Hypothalamus (tissue), 51 donors: ENCODE measurements at regions not wholly inside any gene's neighbourhood (a gene's known extent, or its start where the extent isn't known, plus 50 kb on each side); places are given as distances from the start of the nearest gene placed in this dataset.

Source experiments
- DNase-seq, 51 donors: peaks; one replicate each; lab custom pipeline; 2025; lab: John Stamatoyannopoulos, UW

DNA sequence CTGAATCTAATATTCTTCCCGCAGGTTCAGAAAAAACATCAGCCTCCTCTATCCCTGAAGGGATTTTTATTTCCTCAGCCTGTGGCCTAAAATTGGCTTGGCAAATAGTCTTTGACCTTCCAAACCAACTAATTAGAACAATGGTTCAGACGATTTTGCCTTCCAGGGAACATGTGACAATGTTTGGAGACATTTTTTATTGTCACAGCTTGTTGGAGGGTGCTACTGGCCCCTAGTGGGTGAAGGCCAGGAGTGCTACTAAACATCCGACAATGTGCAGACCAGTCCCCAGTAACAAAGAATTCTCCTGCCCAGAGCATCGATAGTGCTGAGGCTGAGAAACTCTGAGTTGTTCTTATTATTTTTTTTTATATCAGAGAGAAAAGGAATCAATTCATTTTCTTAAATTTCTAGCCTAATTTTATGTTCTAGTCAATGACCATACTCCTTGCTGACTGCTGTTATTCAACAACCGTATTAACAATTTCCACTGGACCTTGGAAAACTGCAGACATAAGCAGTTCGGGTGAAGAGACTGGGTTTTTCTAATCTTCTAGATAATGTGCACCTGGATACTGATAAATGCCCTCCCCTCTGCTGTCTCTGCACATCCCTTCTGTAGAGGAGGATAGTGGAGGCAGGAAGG lies 280.7 kb downstream of the LMX1A start:
- DNase-seq: peak in 2 of 51 donors; percentile 2

DNA sequence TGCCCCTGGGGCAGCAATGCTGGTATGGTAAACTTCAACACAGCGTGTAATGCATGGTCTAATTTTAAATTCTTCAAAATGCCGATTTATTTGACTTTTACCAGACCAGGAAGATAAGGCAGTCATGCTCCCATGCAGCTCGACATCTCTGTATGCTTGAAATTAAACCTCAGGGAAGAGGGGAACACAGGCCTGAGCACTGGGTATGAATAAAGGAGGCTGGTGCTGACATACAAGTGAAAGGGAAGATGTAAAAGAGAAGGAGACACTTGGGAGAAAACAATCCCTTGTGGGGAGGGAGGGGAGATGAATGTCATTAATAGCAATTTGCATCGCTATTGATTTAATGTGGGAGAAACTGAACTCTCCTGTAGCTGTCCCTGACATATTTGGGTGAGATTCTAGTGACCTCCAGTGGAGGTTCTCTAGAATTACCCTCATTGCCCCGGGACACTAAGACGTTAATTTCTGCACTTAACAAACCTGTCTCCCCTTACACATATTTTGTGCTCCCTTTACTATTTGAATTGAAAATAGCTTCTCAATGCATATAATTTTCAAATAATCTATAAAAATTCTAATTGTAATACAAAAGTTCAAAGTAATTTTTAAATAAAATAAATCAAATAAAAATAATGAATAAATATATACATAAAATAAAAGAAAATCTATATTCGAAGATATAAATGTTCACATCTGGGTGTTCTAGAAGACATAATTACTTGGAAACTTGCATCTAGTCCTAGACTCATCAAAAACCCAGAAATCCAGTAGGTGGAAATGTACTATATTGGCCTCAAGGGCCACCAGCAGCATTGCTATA lies 283.1 kb downstream of the LMX1A start:
- DNase-seq: peak in 9 of 51 donors; percentile 4 to 77 (median 23)

DNA sequence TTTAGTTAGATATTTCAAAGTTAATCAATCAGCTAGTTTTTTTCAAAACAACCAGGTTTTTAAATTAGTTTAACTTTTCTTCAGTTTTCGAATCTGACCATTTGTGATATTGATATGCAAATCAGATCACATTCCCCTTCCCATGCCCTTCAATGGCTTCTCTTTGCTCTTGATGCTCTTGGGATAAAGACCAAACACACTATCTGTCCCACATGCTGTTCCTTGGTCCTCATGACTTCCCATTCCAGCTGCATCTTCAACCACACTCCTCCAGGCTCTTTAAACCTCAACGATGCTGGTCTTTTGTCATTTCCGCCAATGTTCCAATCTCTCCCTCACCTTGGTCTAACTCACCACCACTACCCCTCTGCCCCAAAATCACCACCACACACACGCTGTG lies 285.8 kb downstream of the LMX1A start:
- peak in 1 of 51 donors; percentile 14 for DNase-seq

DNA sequence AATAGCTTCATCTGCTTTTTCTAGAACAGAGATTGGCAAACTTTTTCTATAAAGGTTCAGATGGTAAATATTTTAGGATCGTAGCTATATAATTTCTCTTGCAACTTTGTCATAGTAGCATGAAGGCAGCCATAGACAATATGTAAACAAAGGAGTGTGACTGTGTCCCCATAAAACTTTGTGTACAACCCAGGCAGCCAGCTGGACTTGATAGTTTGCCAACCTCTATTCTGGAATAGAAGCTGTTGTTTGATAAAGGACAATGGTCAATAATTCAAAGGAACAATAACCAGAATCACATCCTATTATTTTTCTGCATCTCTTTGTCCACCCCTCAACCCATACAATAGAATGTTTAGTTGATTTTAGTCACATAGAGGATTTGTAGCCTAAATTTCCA lies 286.7 kb downstream of the LMX1A start:
- peak in 23 of 51 donors; percentile 1 to 87 (median 20) for DNase-seq

DNA sequence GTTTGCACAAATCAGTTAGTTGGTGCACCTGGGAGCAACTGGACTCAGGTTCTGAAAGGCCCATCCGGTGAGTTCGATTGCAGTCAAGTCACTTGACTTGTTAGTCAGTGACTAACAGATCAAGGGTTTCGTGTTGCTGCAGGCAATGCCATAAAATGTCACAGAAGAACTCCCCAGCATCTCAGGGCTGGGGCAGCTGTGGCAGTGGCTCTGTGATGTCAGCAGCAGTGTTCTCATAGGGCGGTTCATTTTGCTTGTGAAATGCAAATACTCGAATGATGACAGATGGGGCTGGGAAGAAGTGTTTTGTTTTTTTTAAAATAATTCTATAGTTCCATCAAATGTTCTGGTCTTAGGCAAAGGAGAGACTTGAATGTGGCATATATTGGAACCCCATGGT lies 287.8 kb downstream of the LMX1A start:
- peak in 30 of 51 donors; percentile 1 to 78 (median 26) for DNase-seq

DNA sequence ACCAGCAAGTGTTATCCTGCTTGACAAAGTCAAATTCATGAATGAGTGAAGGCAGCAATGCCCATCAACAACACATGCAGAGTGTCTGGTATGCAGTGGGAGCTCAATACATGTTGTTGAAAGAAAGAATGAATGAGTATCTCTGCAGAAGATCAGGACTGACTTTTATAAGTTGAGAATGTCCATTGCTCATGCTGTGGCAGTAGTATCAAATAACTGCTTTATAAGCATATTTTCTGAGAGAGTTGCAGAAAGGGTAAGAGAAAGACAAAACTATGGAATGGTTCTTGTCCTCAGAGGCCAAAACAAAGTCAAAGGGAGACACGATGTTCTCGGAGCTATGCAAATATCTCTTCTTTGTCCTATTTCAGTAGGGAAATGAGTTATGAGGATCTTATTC lies 288.7 kb downstream of the LMX1A start:
- DNase-seq: no peak

DNA sequence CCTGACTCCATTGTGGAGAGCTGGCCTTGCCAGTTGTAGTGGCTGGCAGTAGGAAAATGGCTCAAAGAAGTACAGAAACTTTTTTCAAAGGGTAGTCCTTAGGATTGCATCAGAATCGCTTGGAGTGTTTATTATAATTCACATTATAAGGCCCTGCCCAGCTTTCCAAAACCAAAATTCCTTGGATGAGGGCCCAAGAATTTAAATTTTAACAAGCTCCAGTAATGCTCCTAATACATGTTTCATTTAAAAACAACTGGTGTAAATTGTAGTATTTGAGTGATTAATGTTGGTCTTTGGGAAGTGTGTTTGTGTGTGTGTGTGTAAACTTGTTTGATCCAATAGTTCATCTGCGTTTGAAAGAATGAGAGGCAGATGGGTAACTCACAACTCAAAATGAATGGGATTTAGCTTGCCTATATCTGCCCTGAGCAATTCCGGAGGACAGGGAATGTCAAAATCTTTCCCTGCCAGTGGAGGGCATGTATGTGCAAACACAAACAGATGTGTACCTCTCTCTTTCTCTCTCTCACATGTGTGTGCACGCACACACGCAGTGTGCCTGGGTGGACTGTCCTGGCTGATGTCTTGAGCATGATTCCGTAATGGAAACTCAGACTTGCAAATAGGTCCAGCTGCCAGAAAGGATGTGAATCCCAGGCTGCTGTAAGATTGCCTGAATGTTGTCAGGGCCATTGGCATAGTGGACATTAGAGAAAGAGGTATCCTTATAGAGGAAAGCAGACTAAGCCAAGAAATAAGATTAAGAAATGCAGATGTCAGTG lies 293.1 kb downstream of the LMX1A start:
- no peak for DNase-seq

DNA sequence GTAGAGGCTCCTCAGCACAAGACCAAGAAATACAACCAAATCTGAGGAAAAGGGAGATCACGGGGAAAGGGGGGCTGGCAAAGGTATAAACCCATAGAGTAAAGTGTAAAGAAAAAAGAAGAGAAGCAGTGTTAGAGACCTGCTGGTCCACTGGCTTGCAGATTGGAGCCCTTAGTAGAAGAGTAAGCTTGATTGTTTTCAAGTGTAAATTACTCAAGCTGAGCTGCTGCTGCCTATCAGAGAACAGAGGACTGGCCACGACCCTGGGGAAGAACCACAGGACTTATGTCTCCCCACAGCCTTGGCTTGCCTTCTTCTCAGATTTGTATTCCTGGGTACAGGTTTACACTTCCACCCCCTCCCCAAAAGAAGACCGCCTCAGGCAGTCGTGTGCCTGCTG lies 294.2 kb downstream of the LMX1A start:
- DNase-seq: no peak

DNA sequence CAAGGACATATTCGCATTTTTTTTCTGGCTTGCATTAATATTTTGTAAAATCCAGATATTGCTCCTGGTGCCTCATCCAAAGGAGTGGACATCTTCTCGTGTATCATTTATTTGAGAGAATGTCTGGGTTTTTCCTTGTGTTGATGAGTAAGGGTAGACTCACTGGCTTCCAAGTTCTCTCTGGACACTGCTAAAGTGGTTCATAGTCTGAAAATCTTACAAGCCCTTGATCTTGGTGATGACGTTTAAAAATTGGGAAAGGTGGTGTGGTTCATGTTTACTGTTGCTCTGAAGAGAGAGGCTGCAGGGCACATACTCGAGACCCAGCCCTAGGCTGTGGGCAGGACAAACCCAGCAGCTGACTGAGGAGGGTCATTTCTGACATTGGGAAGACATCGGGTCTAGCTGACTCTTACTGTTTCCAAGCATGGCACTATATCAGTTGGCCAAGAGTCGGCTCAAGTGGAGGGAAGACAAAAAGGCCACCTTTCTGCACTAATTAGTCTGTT lies 296.2 kb downstream of the LMX1A start:
- DNase-seq: no peak

DNA sequence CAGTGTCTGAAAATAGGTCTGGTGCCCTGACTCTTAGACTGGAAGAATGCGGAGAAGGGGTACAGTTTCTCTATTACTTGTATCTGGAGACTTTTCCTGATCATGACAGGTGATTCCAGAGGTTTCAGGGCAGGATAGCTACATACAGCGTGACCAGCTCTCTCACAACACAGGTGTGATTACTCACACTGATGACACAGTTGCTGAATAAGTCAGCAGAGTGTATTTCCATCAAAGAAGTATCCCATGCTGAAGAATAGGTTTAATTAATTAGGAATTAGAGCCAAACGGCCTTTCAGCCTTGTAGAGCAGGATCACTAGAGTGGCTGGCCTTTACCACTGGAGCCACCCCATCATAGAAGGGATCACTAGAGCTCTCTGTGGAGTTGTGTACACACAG lies 298.6 kb downstream of the LMX1A start:
- no peak for DNase-seq

DNA sequence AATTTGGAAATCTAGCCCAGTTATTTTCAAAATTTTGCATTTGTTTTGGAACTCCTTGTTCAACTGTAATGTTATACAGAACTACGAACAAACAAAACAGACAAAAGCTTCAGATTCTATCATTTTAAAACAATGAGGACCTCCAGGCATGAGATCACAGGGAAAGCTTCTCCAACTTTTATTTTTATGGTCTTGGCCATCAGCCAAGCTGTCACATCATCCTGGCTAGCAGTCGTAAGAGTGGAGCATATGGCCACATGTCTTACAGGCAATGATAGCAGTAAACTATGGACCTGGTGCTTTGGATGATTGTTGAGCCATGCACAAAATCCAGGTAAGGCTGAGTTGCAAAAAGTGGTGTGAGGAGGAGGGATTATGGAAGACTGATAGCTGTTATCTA lies 299.6 kb downstream of the LMX1A start:
- no peak for DNase-seq

DNA sequence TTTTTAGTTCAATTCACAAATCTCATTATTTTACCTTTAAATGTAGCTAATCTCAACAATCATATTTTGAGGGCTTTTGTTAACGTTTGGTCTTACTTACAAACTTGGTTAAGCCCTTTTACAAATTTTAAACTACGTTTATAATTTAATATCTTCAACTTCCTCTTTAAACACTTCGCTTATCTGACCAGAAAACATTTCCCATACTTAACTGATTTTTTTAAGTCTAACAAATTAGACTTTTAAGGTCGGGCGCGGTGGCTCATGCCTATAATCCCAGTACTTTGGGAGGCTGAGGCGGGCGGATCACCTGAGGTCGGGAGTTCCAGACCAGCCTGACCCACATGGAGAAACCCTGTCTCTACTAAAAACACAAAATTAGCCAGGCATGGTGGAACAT lies 300.9 kb downstream of the LMX1A start:
- no peak for DNase-seq

DNA sequence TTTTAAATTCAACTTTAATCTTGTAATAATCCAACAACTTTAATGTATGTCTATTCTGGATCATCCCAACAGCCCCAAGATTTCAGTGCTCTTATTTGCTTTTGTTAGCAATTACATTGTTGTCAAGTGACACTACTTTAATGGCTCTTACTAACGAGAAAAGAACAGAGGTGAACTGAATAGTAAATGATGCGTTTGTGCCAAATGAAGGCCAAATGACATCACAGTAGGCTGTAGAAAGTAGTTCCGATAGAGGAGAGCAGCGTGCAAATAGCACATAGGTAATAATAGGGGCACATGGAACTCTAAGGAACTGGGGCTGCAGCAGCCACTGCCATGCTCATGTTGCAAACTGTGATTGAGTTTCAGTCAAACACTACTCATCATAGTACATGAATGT lies 301.9 kb downstream of the LMX1A start:
- no peak for DNase-seq

DNA sequence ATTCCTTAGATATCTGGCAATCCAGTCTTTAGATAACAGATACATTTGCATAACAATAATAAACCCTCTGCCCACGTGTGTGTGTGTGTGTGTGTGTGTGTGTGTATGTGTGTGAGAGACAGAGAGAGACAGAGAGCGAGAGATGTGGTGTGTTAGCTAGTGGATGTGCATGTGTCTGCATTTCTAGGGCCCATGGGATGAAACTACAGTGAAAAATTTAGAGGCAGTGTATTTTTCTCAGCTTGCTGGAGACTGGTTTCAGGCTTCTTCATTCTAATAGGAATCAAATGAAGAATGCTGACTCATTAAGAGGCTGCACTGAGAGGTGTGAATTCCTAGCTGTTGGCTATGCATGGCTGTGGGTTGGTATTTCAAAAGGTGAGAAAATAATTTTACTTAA lies 303.2 kb downstream of the LMX1A start:
- no peak for DNase-seq

DNA sequence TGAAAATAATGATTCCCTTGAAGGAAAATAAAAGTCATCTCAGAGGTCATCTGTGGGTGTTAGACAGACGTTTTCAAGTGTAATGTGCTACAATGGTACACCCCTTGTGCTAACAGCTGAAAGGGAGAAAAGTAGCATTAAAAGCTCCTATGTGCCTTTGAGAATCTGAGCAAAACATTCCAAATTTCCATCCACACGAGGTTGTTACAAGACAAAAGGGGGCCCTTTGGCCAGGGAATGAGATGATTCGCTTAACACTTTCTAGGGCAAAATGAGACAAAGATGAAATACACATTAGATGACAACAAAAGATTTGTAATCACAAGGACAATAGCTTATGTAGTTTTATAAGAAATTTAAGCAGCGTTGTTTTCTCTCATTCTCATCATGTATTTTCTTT lies 303.6 kb downstream of the LMX1A start:
- DNase-seq: no peak

DNA sequence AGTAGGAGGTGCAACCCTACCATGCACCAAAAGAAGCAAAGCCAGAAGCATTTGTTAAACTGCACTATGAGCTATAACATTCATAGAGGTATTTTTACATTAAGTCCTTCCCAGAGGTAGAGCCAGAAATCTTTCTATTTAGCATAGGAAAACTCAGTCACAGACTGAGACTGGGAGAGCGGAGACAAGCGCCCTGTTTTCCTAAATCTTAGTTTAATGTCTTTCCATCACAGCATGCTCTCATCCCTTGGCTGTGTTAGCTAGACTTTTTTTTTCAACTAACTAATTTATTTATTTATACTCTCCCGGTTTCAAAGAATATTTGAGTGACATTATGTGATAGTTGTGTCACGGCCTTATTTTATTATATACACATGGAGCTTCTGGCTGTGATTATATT lies 304.1 kb downstream of the LMX1A start:
- DNase-seq: no peak

DNA sequence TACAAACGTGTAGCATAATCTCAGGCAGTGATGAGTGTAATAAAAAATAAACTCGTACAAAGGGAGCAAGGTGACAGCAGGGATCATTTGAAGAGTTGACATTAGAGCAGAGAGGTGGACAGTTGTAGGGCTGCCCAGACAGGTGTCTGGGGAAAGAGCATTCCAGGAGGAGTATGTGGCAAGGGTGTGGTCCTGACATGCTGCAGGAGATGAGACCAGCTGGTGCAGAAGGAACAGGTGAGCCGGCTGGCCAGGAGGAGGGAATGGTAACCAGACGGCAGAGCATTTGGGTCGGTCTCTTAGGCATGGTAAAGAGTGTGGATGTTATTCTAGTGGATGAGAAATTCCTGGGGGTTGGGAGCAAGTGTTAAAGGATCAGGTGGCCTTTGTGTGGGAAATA lies 306.3 kb downstream of the LMX1A start:
- no peak for DNase-seq

DNA sequence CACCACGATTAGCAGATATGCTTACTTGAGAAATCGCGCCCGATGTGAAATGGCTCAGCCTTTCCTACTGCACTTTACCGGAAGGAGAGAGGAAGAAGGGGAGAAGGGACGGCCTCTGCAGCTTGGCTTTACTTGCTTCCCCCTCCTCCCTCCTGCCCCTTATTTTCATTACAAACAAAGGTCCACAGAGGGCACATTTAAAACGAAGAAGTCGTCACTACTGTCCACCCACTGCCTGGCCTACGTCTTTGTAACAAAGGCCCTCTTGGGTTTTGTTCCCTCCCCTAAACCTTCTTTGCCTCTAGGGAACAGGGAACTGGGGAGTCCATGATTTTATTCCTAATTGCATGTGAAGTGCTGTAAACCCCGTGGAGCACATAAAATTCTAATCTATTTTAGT lies 308.5 kb downstream of the LMX1A start:
- DNase-seq: peak in 1 of 51 donors; percentile 36

DNA sequence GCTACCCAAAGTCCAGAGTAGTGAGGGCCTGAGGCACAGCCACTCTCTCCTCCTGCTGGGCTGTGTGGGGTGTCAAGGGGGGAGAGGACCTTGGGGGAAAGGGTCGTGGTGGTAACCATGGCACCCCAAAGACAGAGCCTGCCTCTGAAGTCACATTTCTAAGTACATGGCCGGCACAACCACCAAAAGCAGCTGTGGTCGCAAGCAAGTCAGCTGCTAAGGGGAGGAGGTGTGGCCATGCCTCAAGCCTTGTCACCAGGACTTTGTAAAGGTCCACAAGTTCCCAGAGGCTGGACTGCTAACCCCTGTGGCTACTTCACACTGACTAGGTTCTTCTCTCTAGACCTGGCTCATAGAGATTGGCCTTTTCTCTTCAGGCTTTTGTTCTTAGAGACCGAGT lies 310.6 kb downstream of the LMX1A start:
- no peak for DNase-seq

DNA sequence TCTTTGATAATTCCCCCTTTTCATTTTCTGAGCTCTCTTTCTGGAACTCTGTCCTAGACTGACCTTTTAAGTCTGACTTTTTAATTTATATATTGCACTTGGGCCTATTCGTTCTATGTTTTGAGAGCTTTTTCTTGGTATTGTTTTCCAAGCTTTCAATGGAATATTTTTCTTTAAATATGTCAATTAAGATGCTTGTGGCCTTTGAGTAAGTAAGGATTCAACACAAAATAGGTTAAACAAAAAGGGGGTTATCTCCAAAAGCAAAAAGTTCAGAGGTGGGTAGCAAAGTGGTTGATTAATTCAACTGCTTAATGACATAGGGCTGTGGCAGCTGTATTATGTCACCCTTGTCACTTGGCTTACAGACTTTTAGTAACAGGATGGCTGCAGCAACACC lies 315.9 kb downstream of the LMX1A start:
- DNase-seq: no peak

DNA sequence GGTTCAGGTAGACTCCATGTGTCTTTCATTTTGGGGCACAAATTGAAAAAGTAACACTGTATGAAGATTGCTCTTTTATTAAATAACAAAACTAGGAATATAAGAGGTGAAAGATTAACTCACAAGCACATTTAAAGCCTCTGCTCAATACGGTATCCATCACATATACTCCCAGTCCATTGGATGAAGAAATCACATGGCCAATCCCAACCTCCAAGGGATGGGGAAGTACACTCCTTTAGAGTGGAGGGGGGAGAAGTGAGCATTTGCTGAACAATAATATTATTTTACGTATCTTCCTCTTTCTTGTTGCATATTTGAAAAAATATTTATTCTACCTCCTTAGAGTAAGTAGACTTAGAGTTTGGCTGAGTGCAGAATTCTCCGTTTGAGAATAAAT lies 316.5 kb downstream of the LMX1A start:
- DNase-seq: no peak
